Fibroblast of the aortic adventitia (primary cell): ENCODE measurements at regions not wholly inside any gene's neighbourhood (a gene's known extent, or its start where the extent isn't known, plus 50 kb on each side); places are given as distances from the start of the nearest gene placed in this dataset.

ENCODE experiments used
- DNase-seq: peaks from one replicate; pipeline ENCODE4 v3.0.0-alpha.2; 2010; ENCODE audit warnings: low read depth
- H3K4me3 ChIP-seq: 2 replicates; pipeline ENCODE4 v1.5.1; 2011; ENCODE audit warnings: low read depth, mild to moderate bottlenecking, control low read depth, low read length, moderate library complexity
- TF ChIP-seq, protein P1 (sequence below): IDR thresholded peaks from 2 replicates; pipeline ENCODE4 v1.5.1; 2011; ENCODE audit warnings: mild to moderate bottlenecking, low read length, control low read depth, inconsistent platforms; ENCODE audit not compliant: insufficient read depth

DNA sequence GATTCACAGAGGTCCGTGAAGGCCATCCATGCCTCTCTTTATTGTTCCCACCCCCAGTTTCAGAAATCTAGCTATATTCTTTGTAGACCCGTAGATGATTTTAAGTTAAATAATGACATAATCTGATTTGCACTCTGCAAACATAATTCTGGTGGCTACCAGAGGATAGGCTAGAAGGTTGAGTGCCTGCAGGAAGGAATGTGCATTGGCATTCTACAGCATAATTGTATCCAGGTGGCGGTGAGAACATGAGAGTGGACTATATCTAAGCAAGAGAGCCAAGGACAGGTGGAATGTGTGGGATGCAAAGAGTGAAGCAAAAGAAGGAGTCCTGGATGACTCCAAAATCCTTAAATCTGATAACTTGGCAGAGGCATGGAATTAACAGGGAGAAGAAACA is 298.5 kb upstream of the MME start:
- no peak for DNase-seq
- no peak overlapping the region for H3K4me3 ChIP-seq
- TF ChIP-seq, protein P1, sequence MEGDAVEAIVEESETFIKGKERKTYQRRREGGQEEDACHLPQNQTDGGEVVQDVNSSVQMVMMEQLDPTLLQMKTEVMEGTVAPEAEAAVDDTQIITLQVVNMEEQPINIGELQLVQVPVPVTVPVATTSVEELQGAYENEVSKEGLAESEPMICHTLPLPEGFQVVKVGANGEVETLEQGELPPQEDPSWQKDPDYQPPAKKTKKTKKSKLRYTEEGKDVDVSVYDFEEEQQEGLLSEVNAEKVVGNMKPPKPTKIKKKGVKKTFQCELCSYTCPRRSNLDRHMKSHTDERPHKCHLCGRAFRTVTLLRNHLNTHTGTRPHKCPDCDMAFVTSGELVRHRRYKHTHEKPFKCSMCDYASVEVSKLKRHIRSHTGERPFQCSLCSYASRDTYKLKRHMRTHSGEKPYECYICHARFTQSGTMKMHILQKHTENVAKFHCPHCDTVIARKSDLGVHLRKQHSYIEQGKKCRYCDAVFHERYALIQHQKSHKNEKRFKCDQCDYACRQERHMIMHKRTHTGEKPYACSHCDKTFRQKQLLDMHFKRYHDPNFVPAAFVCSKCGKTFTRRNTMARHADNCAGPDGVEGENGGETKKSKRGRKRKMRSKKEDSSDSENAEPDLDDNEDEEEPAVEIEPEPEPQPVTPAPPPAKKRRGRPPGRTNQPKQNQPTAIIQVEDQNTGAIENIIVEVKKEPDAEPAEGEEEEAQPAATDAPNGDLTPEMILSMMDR, result peak; percentile 23

- DNase-seq, result no peak
- TF ChIP-seq, protein P1, result no peak
- no peak overlapping the region for H3K4me3 ChIP-seq
Measured at GRCh38 chr3:154780263-154780662, 299.9 kb upstream of the MME start.

DNA sequence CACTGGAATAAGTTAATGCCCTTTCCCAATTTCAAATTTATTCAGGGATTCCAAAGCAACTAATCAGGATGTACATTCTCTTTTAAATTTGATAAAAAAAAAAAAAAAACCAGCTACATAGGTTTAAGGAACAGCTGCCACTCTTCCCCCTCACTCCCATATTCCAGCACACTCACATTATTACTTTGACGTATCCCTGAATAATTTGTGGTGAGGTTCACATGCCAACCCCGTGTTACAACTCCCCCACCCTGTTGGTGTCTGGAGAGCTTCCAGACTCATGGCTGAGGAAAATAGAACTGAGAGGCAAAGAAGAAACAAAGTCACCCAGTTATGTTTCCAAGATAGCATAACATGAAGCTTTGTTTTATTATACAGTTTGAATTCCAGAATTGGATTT is 300.5 kb upstream of the MME start:
- TF ChIP-seq, protein P1, result no peak
- DNase-seq, result peak; percentile 65
- H3K4me3 ChIP-seq, result no peak overlapping the region

- TF ChIP-seq, protein P1, result no peak
- DNase-seq, result no peak
Measured at GRCh38 chr3:154778057-154778456, 302.1 kb upstream of the MME start.

DNA sequence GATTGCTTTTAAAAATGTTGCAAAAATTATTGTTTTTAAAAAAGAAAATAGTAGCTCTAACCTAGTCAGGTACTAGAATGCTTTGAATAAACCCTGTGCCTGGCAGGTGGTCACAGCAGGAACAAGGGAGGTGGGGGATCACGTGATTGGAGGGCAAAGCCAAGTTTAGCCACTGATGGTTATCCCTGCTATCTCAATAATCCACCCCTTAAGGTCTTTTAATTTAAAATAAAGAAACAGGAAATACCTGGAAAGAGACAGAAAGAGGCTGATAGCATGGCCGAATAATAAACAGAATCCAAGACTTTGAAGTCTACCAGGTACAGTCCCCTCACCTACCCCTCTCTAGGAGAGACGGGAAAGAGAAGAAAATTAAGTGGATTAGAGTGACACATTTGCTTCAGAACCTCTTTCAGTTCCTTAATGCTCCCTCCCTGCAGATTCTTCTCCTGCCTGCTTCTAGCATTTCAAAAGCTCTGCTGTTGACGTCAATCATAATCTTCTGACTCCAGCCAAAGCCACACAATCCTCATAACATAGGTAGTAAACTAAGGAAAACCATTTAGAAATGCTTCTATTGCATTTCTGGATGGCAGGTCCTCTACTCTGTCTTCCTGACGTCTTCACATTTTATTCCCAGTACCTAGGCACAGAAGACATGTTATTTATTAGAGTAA is 303.4 kb upstream of the MME start:
- no peak overlapping the region for H3K4me3 ChIP-seq
- no peak for DNase-seq
- TF ChIP-seq, protein P1, result no peak

More at GRCh38 chr3:154778057-154778456, 302.1 kb upstream of the MME start:
- no peak overlapping the region for H3K4me3 ChIP-seq

- no peak for DNase-seq
- H3K4me3 ChIP-seq, result no peak overlapping the region
- TF ChIP-seq, protein P1, result no peak
Measured at GRCh38 chr3:154775821-154776548, 304.1 kb upstream of the MME start.
